ENCODE measurements at regions not wholly inside any gene's neighbourhood (a gene's known extent, or its start where the extent isn't known, plus 50 kb on each side); places are given as distances from the start of the nearest gene placed in this dataset.

GRCh38 chr2:59440491-59440890, 1113.0 kb downstream of the BCL11A start:
- DNase-seq (ENCODE audit: low spot score): no peak

- DNase-seq (ENCODE audit: low spot score): no peak
Measured at GRCh38 chr2:59435635-59436034, 1117.8 kb downstream of the BCL11A start.

- DNase-seq (ENCODE audit: low spot score): no peak
Measured at GRCh38 chr2:59428940-59429339, 1124.5 kb downstream of the BCL11A start.

GRCh38 chr2:59427980-59428379, 1125.5 kb downstream of the BCL11A start:
- peak; percentile 49 for DNase-seq (ENCODE audit: low spot score)

GRCh38 chr2:59425247-59425646, 1128.2 kb downstream of the BCL11A start:
- DNase-seq (ENCODE audit: low spot score): no peak

GRCh38 chr2:59413751-59414570, 1139.5 kb downstream of the BCL11A start:
- no peak for DNase-seq (ENCODE audit: low spot score)

- DNase-seq (ENCODE audit: low spot score): no peak
Measured at GRCh38 chr2:59399126-59399525, 1154.3 kb downstream of the BCL11A start.

- no peak for DNase-seq (ENCODE audit: low spot score)
Measured at GRCh38 chr2:59398081-59398480, 1155.4 kb downstream of the BCL11A start.

- no peak for DNase-seq (ENCODE audit: low spot score)
Measured at GRCh38 chr2:59395119-59395518, 1154.0 kb upstream of the FANCL start.

- DNase-seq (ENCODE audit: low spot score): no peak
Measured at GRCh38 chr2:59391896-59392295, 1150.8 kb upstream of the FANCL start.

GRCh38 chr2:59390581-59390980, 1149.5 kb upstream of the FANCL start:
- DNase-seq (ENCODE audit: low spot score): no peak

GRCh38 chr2:59389240-59389639, 1148.1 kb upstream of the FANCL start:
- DNase-seq (ENCODE audit: low spot score): no peak

- DNase-seq (ENCODE audit: low spot score): no peak
Measured at GRCh38 chr2:59385971-59386370, 1144.8 kb upstream of the FANCL start.

GRCh38 chr2:59383473-59383872, 1142.3 kb upstream of the FANCL start:
- no peak for DNase-seq (ENCODE audit: low spot score)

- DNase-seq (ENCODE audit: low spot score): no peak
Measured at GRCh38 chr2:59378127-59378526, 1137.0 kb upstream of the FANCL start.

- no peak for DNase-seq (ENCODE audit: low spot score)
Measured at GRCh38 chr2:59366288-59366687, 1125.2 kb upstream of the FANCL start.

GRCh38 chr2:59354498-59354897, 1113.4 kb upstream of the FANCL start:
- DNase-seq (ENCODE audit: low spot score): no peak

GRCh38 chr2:59353306-59353921, 1112.3 kb upstream of the FANCL start:
- no peak for DNase-seq (ENCODE audit: low spot score)

- DNase-seq (ENCODE audit: low spot score): no peak
Measured at GRCh38 chr2:59342166-59342565, 1101.0 kb upstream of the FANCL start.

GRCh38 chr2:59339837-59340207, 1098.7 kb upstream of the FANCL start:
- DNase-seq (ENCODE audit: low spot score): no peak

GRCh38 chr2:59339121-59339836, 1098.2 kb upstream of the FANCL start:
- no peak for DNase-seq (ENCODE audit: low spot score)

GRCh38 chr2:59333007-59333406, 1091.9 kb upstream of the FANCL start:
- DNase-seq (ENCODE audit: low spot score): no peak

All from ecto neural progenitor cell (in vitro differentiated cells).